Neural progenitor cell (in vitro differentiated cells): ENCODE measurements at regions not wholly inside any gene's neighbourhood (a gene's known extent, or its start where the extent isn't known, plus 50 kb on each side); places are given as distances from the start of the nearest gene placed in this dataset.
A peak's percentile ranks its signal among the peaks of the same experiment; 100 is the strongest.

Experiments
- DNase-seq: peaks from one replicate; pipeline ENCODE4 v3.0.0-alpha.2; 2016; ENCODE audit warnings: low spot score
- H2AFZ ChIP-seq: fragments of 200-600 bp; sonication (generic); replicated peaks from 2 replicates; pipeline ENCODE4 v1.6.1; 2016; ENCODE audit warnings: antibody characterized with exemption
- H3F3A ChIP-seq: fragments of 200-600 bp; sonication (generic); 2 replicates; pipeline ENCODE4 v1.6.1; 2016; ENCODE audit warnings: antibody characterized with exemption, low read depth
- H3K27ac ChIP-seq: fragments of 200-600 bp; sonication (generic); 2 replicates; pipeline ENCODE4 v1.5.1; 2016; ENCODE audit warnings: mild to moderate bottlenecking
- H3K27me3 ChIP-seq: fragments of 200-600 bp; sonication (generic); 2 replicates; pipeline ENCODE4 v1.6.1; 2016; ENCODE audit warnings: mild to moderate bottlenecking, moderate library complexity
- H3K36me3 ChIP-seq: fragments of 200-600 bp; sonication (generic); 2 replicates; pipeline ENCODE4 v1.5.1; 2016
- H3K4me1 ChIP-seq: fragments of 200-600 bp; sonication (generic); 2 replicates; pipeline ENCODE4 v1.6.1; 2016; ENCODE audit warnings: mixed run types
- H3K4me2 ChIP-seq: fragments of 200-600 bp; sonication (generic); 2 replicates; pipeline ENCODE4 v1.6.1; 2016
- H3K4me3 ChIP-seq: fragments of 200-600 bp; sonication (generic); 2 replicates; pipeline ENCODE4 v1.5.1; 2016
- H3K79me2 ChIP-seq: fragments of 200-600 bp; sonication (generic); 2 replicates; pipeline ENCODE4 v1.6.1; 2016; ENCODE audit warnings: low read depth
- H3K9ac ChIP-seq: fragments of 200-600 bp; sonication (generic); 2 replicates; pipeline ENCODE4 v1.6.1; 2016
- H3K9me3 ChIP-seq: fragments of 200-600 bp; sonication (generic); 2 replicates; pipeline ENCODE4 v1.5.1; 2016; ENCODE audit warnings: low read depth
- H4K20me1 ChIP-seq: fragments of 200-600 bp; sonication (generic); 2 replicates; pipeline ENCODE4 v1.6.1; 2016; ENCODE audit warnings: low read depth
- H3K27ac Mint-ChIP-seq: 3 replicates; pipeline ENCODE4 v1.8.0; 2021; ENCODE audit warnings: mixed read lengths
- H3K27me3 Mint-ChIP-seq: 2 replicates; pipeline ENCODE4 v1.8.0; 2022; ENCODE audit warnings: low read depth, mild to moderate bottlenecking, inconsistent platforms, moderate library complexity, mixed read lengths; ENCODE audit not compliant: insufficient read depth
- H3K36me3 Mint-ChIP-seq: 3 replicates; pipeline ENCODE4 v1.8.0; 2021; ENCODE audit warnings: mixed read lengths
- H3K4me1 Mint-ChIP-seq: 3 replicates; pipeline ENCODE4 v1.8.0; 2021; ENCODE audit warnings: mixed read lengths
- H3K4me3 Mint-ChIP-seq: 3 replicates; pipeline ENCODE4 v1.8.0; 2021; ENCODE audit warnings: mild to moderate bottlenecking, moderate library complexity, mixed read lengths
- H3K9me3 Mint-ChIP-seq: 3 replicates; pipeline ENCODE4 v1.8.0; 2020; ENCODE audit warnings: mixed read lengths
- EZH2 ChIP-seq: fragments of 200-600 bp; sonication (generic); IDR thresholded peaks from 2 replicates; pipeline ENCODE4 v1.6.1; 2017; ENCODE audit warnings: antibody characterized with exemption, mild to moderate bottlenecking, moderate library complexity
- EZH2phosphoT487 ChIP-seq: fragments of 200-600 bp; sonication (generic); IDR thresholded peaks from 2 replicates; pipeline ENCODE4 v1.6.1; 2017; ENCODE audit warnings: antibody characterized with exemption
- TF ChIP-seq, protein P1 (sequence below): fragments of 200-600 bp; sonication (generic); IDR thresholded peaks from 2 replicates; pipeline ENCODE4 v1.5.1; 2017; ENCODE audit warnings: antibody characterized with exemption, mild to moderate bottlenecking

DNA sequence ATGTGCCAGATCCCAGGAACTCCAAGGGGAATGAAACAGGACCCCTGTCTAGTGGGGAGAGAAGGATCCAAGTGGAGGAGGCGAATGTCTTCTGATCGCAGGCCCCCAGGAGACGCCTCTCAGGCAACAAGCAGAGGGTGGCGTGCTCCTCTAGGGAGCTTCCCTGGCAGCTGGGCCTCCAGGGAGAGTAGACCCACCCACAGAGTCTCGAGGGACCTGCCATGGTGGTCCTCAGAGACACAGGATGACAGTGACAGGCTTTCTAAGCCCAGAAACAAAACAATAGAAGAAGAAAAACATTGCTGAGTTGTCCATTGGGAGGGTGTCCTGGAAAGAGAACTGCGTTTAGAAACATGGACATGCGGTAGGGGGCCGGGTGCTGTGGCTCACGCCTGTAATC, 140.6 kb upstream of the MAP1LC3B2 start:
- Mint-ChIP-seq H3K27ac (peak overlapping the region; percentile 28), H3K4me3 (no peak overlapping the region)
- H4K20me1 ChIP-seq = no peaks in the 10 kb centered on the region

DNA sequence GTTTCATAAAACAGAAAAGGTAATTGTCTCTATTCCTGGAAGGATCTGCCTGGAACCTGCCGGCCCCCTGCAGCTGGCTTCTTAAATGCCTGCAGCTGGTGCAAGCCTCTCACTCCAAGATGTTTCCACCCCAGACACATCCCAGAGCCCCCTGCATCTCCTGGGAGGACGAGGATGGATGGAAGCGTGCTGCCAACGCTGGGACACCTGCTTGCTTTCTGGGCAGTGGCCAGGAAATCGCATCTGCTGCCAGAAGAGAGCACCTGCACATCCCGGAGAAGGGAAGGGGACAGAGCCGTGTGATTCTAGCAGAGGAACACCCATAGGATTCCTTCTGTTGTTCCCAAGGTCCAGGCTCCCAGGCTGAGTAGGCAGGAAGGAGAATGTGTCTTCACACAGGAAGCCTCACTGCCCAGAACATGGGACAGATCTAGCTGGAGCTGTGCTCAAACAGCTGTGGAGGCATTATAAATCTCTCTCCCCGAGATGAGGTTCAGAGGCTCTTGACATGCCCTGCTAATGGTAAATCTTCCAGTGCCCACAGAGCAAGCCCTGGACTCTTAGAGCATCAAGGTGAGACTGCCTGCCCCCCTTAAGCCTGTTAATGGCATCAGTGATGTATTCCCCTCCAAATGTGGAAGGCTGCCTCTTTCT, 138.8 kb upstream of the MAP1LC3B2 start:
- Mint-ChIP-seq H3K4me1 (peaks cover 10% of the 10 kb centered on the region), H3K27ac (no peak overlapping the region), H3K9me3 (no peaks in the 10 kb centered on the region), H3K27me3 (peaks cover 3% of the 10 kb centered on the region), H3K4me3 (no peak overlapping the region), H3K36me3 (no peaks in the 10 kb centered on the region)
- Histone ChIP-seq H3K9ac (no peak overlapping the region), H3K9me3 (no peaks in the 10 kb centered on the region), H3K27ac (no peak overlapping the region), H2AFZ (peak overlapping the region; percentile 16), H3K4me2 (peak overlapping the region; percentile 49), H3K4me1 (peaks cover 19% of the 10 kb centered on the region), H3K27me3 (no peaks in the 10 kb centered on the region), H3K4me3 (no peak overlapping the region), H3K79me2 (no peaks in the 10 kb centered on the region), H4K20me1 (no peaks in the 10 kb centered on the region), H3F3A (peaks cover 33% of the 10 kb centered on the region), H3K36me3 (no peaks in the 10 kb centered on the region)
- no peak for DNase-seq
- TF ChIP-seq, protein P1, sequence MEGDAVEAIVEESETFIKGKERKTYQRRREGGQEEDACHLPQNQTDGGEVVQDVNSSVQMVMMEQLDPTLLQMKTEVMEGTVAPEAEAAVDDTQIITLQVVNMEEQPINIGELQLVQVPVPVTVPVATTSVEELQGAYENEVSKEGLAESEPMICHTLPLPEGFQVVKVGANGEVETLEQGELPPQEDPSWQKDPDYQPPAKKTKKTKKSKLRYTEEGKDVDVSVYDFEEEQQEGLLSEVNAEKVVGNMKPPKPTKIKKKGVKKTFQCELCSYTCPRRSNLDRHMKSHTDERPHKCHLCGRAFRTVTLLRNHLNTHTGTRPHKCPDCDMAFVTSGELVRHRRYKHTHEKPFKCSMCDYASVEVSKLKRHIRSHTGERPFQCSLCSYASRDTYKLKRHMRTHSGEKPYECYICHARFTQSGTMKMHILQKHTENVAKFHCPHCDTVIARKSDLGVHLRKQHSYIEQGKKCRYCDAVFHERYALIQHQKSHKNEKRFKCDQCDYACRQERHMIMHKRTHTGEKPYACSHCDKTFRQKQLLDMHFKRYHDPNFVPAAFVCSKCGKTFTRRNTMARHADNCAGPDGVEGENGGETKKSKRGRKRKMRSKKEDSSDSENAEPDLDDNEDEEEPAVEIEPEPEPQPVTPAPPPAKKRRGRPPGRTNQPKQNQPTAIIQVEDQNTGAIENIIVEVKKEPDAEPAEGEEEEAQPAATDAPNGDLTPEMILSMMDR = no peak
- TF ChIP-seq EZH2phosphoT487 (no peak), EZH2 (no peak)

More for the DNA sequence above, 140.6 kb upstream of the MAP1LC3B2 start:
- Histone ChIP-seq H3K36me3 (no peaks in the 10 kb centered on the region), H3K27me3 (no peaks in the 10 kb centered on the region), H3F3A (peaks cover 39% of the 10 kb centered on the region), H3K79me2 (no peaks in the 10 kb centered on the region), H3K4me2 (no peak overlapping the region), H3K27ac (no peak overlapping the region), H2AFZ (no peak overlapping the region), H3K9me3 (no peaks in the 10 kb centered on the region), H3K4me3 (no peak overlapping the region), H3K9ac (no peak overlapping the region), H3K4me1 (peaks cover 19% of the 10 kb centered on the region)
- Mint-ChIP-seq H3K36me3 (no peaks in the 10 kb centered on the region), H3K9me3 (no peaks in the 10 kb centered on the region), H3K27me3 (peaks cover 3% of the 10 kb centered on the region), H3K4me1 (peaks cover 10% of the 10 kb centered on the region)
- DNase-seq = no peak
- no peak for TF ChIP-seq EZH2
- TF ChIP-seq, protein P1 = no peak
- no peak for TF ChIP-seq EZH2phosphoT487

DNA sequence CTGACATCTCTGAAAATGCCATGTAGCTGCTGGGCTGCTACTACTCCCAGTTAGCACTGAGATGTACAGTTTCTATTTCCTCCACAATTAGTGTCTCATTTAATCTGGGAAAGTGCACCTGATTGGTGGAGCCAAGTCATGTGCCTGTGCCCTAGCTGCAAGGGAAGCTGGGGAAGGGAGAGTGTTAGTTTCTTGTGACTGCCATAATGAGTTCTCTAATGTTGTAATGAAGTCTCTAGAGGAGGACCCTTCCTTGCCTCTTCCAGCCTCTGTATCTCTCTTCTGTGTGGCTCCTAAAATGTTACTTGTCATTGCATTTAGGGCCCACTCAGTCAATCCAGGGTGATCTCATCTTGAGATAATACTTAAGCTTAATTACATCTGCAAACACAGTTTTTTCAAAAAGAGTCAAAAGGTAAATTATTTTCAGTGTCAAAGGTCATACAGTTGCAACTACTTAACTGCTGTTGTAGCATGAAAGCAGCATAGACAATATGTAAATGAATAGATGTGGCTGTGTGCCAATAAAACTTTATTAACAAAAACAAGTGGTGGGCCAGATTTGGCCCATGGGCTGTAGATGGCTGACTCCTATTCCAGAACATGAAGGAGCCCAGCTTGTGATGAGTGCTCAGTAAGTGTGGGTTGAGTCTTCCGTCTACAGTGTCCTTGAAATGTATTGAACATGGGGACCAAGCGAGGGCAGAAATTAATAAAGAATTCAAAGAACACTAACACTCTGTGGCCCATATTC, 137.2 kb upstream of the MAP1LC3B2 start:
- H3K9me3 Mint-ChIP-seq = no peaks in the 10 kb centered on the region
- no peak overlapping the region for H3K27ac ChIP-seq

More for the DNA sequence above, 137.2 kb upstream of the MAP1LC3B2 start:
- no peaks in the 10 kb centered on the region for H3K79me2 ChIP-seq
- H2AFZ ChIP-seq = no peak overlapping the region
- no peaks in the 10 kb centered on the region for H3K36me3 Mint-ChIP-seq
- H3K4me2 ChIP-seq = no peak overlapping the region
- peaks cover 33% of the 10 kb centered on the region for H3F3A ChIP-seq
- H3K36me3 ChIP-seq = no peaks in the 10 kb centered on the region
- H3K9me3 ChIP-seq = no peaks in the 10 kb centered on the region
- no peak overlapping the region for H3K4me3 Mint-ChIP-seq
- TF ChIP-seq, protein P1 = no peak
- TF ChIP-seq EZH2phosphoT487 (no peak), EZH2 (no peak)
- H3K27me3 Mint-ChIP-seq = peaks cover 7% of the 10 kb centered on the region
- H3K4me1 Mint-ChIP-seq = peaks cover 19% of the 10 kb centered on the region
- peaks cover 17% of the 10 kb centered on the region for H3K4me1 ChIP-seq
- H3K9ac ChIP-seq = no peak overlapping the region
- H3K4me3 ChIP-seq = no peak overlapping the region
- DNase-seq = no peak
- H3K27ac Mint-ChIP-seq = no peak overlapping the region
- no peaks in the 10 kb centered on the region for H4K20me1 ChIP-seq
- H3K27me3 ChIP-seq = no peaks in the 10 kb centered on the region
